ENCODE measurements at regions not wholly inside any gene's neighbourhood (a gene's known extent, or its start where the extent isn't known, plus 50 kb on each side); places are given as distances from the start of the nearest gene placed in this dataset.
"Not testable (repeated sequence)": the region's sequence is repeated elsewhere in the genome, so short reads cannot be mapped to it uniquely, and the experiment has no call there.

DNA sequence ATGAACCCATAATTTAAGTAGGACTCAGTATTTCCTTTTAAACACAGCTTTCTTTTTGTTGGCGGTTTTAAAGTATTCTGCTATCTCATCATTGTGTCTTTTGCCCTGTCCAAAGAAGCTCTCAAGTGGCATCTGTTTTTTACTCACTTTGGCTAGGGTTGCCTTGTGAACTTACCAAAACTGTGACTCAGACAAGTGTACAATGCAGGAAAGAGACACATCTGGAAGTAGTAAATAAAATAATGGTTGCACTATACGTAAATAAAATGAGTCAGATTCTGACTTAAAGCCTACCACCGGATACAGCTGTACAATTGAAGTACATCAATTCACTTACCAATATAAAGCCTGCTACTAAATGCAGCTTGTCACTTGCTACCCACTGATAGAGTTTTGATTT lies 619.2 kb upstream of the LRFN5 start:
- no peak overlapping the region for H3K27ac ChIP-seq
- TF ChIP-seq, protein P1, sequence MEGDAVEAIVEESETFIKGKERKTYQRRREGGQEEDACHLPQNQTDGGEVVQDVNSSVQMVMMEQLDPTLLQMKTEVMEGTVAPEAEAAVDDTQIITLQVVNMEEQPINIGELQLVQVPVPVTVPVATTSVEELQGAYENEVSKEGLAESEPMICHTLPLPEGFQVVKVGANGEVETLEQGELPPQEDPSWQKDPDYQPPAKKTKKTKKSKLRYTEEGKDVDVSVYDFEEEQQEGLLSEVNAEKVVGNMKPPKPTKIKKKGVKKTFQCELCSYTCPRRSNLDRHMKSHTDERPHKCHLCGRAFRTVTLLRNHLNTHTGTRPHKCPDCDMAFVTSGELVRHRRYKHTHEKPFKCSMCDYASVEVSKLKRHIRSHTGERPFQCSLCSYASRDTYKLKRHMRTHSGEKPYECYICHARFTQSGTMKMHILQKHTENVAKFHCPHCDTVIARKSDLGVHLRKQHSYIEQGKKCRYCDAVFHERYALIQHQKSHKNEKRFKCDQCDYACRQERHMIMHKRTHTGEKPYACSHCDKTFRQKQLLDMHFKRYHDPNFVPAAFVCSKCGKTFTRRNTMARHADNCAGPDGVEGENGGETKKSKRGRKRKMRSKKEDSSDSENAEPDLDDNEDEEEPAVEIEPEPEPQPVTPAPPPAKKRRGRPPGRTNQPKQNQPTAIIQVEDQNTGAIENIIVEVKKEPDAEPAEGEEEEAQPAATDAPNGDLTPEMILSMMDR (conservative IDR thresholded peaks at IDR 0.05) = no peak

GRCh38 chr14:40986655-40987054 lies 620.0 kb upstream of the LRFN5 start:
- TF ChIP-seq, protein P1 (conservative IDR thresholded peaks at IDR 0.05) = no peak
- no peak overlapping the region for H3K27ac ChIP-seq

DNA sequence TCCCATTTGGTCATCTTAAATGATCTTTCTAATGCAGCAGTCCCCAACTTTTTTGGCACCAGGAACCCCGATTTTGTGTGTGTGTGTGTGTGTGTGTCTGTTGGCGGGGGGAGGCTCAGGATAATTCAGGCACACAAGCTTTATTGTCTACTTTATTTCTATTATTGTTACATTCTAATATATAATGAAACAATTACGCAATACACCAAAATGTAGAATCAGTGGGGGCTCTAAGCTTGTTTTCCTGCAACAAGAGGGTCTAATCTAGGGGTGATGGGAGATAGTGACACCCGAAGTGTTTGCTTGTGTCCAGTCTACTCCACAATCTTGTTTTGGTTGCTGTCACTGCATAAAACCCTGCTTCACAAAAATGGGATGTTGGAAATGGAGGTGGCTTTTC lies 621.1 kb upstream of the LRFN5 start:
- H3K27ac ChIP-seq = no peak overlapping the region
- TF ChIP-seq, protein P1 (conservative IDR thresholded peaks at IDR 0.05) = no peak

GRCh38 chr14:40983604-40984003 lies 623.1 kb upstream of the LRFN5 start:
- TF ChIP-seq, protein P1 (conservative IDR thresholded peaks at IDR 0.05) = no peak

GRCh38 chr14:40981247-40981646 lies 625.4 kb upstream of the LRFN5 start:
- H3K27ac ChIP-seq = no peak overlapping the region
- TF ChIP-seq, protein P1 (conservative IDR thresholded peaks at IDR 0.05) = no peak

More at GRCh38 chr14:40983604-40984003, 623.1 kb upstream of the LRFN5 start:
- no peak overlapping the region for H3K27ac ChIP-seq

DNA sequence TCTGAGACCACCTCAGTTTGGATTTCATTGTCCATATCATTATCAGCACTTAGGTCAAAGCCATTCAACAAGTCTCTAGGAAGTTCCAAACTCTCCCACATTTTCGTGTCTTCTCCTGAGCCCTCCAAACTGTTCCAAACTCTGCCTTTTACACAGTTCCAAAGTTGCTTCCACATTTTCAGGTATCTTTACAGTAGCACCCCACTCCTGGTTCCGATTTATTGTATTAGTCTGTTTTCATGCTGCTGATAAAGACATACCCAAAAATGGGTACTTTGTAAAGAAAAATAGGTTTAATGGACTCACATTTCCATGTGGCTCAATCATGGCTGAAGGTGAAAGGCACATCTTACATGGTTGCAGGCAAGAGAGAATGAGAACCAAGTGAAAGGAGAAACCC lies 646.4 kb upstream of the LRFN5 start:
- not testable (repeated sequence) for H3K27ac ChIP-seq

- H3K27ac ChIP-seq = no peak overlapping the region
- TF ChIP-seq, protein P1 (conservative IDR thresholded peaks at IDR 0.05) = no peak
These were observed 651.6 kb upstream of the LRFN5 start for GRCh38 chr14:40955131-40955505.

DNA sequence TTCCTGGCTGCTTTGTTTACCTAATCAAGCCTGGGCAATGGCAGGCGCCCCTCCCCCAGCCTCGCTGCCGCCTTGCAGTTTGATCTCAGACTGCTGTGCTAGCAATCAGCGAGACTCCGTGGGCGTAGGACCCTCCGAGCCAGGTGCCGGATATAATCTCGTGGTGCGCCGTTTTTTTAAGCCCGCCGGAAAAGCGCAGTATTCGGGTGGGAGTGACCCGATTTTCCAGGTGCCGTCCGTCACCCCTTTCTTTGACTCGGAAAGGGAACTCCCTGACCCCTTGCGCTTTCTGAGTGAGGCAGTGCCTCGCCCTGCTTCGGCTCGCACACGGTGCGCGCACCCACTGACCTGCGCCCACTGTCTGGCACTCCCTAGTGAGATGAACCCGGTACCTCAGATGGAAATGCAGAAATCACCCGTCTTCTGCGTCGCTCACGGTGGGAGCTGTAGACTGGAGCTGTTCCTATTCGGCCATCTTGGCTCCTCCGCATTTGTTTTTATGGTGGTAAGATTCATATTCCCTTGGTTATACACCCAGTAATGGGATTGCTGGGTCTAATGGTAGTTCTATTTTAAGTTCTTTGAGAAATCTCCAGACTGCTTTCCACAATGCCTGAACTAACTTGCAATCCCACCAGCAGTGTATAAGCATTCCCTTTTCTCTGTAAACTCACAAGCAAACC lies 652.1 kb upstream of the LRFN5 start:
- not testable (repeated sequence) for H3K27ac ChIP-seq

- TF ChIP-seq, protein P1 (conservative IDR thresholded peaks at IDR 0.05) = no peak
- H3K27ac ChIP-seq = no peak overlapping the region
These were observed 662.2 kb upstream of the LRFN5 start for GRCh38 chr14:40944521-40944920.

Measured in VCaP (cell line).